GM21737 (cell line): ENCODE measurements at regions not wholly inside any gene's neighbourhood (a gene's known extent, or its start where the extent isn't known, plus 50 kb on each side); places are given as distances from the start of the nearest gene placed in this dataset.
"Not testable (repeated sequence)": the region's sequence is repeated elsewhere in the genome, so short reads cannot be mapped to it uniquely, and the experiment has no call there.

Experiments used
- ATAC-seq: cut with Tn5 transposase; IDR thresholded peaks from one replicate; pipeline ENCODE4 v1.9.1; 2021; ENCODE audit warnings: mild to moderate bottlenecking, moderate library complexity; ENCODE audit not compliant: unreplicated experiment

DNA sequence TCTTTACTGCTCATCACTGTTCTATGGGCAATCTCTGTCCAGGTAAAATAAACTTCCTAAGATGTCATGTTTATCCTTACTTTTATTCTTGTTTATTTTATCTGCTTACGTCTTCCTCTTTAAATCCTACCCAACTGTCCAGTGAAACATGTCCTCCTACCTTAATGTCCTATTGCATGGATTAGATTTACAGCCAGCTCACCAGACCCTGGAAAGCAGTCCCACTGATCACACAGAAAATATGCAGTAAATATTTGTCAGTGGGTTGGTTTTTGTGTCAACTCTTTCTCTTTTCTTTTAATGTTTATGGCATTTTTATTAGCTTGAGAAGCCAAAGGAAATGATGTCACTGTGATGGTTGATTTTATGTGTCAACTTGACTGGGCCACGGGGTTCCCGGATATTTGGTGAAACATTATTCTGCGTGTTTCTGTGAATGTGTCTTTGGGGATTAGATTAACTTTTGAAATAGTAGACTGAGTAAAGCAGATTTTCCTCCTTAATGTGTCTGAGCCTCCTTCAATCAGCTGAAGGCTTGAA lies 258.3 kb downstream of the SRGAP2C start:
- no peak for ATAC-seq

DNA sequence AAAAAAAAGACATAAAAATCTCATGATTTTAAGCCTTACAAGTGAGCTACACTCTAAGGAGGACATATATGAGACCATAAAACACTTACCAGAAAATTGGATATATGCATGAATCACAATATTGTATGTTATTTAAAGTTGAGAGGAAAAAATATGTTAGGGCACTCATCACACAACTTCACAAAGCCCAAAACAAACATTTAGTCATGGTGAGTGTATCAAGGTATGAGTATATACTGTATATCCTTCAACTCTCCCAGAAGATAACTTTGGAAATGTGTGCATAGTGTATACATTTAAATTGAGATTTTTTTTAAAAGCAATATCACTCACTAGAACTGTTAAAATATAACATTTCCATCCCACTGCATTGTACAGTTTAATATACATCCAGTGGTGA lies 259.3 kb downstream of the SRGAP2C start:
- no peak for ATAC-seq

DNA sequence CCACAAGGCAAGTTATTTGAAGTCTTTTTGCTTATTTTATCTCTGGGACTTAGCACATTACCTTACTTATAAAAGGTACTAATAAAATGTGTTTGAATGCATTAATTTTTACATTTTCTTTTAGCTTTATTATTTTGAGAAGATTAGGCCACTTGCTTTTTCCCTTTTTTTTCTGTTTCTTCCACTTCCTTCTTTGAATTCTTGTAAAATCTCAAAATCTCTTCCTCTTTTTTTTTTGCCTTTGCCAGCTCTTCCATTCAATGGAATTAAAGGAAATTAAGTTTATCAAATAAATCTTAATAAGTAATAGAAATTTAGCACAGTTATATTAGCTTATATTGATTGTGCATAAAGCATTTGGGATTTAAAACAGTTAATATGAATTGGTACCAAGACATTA lies 260.9 kb downstream of the SRGAP2C start:
- ATAC-seq: no peak

DNA sequence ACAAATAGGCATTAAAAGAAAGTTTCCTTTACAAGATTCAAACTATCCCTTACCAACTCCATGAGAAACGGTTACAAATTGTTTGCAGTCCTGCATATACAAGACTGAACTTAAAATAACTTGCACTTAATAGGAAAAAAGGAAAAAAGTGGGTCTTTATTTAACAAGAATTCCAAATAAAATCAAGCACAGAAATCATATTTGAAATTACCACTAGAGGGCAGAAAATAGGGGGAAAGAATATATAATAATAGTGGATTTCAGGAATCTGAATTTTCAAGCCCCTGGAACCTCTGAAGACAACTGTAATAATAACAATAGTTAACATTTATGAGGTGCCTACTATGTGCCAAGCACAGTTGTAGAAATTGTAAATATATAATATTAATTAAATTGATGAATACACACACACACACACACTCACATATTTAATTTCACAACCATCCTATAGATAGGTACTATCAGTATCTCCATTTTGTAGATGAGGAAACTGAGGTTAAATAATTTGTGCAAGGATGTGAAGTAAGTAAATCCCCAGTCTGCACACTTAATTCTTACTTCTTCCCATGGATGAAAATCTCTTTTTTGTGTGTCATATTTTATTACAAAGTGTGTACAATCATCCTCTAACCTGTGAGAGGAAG lies 262.6 kb downstream of the SRGAP2C start:
- ATAC-seq: not testable (repeated sequence)

DNA sequence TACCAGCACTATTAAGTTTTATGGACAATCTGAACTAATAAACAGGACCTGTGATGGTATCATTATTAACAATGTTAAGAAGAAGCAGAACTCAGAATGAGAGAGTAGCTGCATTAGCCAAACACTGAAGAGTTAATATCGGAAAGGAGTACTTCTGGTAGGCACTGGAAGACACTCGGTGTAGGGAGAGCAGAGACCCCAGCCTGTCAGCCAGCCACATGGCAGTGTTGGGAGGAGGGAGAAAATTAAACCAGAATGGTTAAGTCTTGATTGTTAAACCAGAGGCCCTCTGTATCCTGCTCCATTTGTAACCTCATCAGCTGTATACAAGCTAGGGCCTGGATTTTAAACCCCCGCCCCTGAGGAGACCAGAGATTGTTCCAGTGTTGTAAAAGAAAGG lies 263.3 kb downstream of the SRGAP2C start:
- not testable (repeated sequence) for ATAC-seq

DNA sequence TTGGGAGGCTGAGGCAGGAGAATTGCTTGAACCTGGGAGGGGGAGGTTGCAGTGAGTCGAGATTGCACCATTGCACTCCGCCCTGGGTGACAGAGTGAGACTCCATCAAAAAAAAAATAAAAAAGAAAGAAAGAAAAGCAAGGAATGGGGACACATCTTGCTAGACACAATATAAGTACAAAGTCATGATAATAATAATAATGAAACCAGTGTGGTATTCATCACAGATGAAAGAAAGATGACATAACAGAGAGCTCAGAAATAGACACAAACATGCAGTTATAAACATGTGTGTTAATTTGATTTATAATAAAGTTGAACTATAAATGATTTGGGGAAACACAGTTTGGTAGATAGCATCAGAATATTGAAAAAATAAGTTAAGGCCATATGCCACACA lies 264.1 kb downstream of the SRGAP2C start:
- no peak for ATAC-seq

DNA sequence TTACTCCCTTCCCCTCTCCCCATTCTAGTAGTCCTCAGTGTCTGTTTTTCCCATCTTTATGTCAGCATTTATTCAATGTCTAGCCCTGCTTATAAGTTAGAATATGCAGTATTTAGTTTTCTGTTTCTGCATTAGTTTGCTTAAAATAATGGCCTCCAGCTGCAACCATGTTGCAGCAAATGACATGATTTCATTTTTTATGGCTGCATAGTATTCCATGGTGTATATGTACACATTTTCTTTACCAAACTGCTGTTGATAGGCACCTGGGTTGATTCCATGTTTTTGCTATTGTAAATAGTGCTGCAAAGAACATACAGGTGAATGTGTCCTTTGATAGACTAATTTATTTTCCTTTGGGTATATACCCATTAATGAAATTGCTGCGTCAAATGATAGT lies 267.7 kb downstream of the SRGAP2C start:
- ATAC-seq: no peak

DNA sequence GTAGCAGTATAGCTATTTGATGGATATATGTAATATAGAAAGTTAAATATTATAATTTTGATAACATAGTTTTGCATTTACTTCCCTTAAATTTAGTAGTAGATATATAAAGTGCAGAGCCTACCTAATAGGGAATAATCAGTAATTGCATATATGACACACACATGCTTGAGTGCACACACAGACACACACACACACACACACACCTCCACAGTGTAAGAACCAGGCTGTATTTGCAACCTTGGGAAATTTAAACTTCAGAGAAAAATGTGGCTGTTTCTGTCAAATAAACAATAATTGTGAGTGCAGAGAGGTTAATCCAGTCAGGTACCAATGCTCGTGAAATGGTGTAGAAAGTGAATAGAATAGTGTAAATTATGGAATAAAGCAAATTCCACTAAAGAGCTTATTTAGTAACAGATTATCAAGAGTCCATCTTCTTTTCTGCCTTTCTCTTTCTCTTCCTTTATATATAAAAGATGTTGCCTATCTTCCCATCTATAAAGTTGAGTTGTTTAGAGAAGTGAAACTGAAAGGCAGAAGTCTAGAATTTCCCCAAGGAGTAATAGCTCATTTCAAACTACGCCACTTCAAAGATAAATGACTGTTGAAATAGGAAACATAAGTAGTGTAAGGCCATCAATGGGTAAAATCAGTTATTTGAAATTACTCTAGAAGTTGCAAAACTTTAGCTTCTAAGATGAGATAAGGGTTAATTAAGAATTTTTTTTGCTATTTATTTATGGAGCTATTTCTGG lies 273.7 kb downstream of the SRGAP2C start:
- ATAC-seq: peak; percentile 97

DNA sequence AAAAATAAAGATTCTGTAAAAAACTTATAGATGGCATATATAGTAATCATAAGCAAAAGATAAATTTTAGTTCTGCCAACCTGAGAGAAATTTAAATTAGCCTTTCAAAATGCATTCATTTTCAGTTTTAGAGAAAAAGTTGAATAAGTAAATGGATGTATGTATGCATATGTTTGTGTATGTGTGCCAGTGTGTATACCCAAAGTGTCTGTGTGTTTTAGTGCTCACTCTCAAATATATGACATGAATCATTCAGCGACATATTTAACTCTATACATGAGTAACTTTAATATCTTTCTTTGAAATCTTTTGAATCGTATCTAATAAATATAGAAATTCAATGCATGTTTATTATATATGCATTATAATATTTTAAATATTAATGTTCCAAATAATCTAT lies 274.5 kb downstream of the SRGAP2C start:
- no peak for ATAC-seq

DNA sequence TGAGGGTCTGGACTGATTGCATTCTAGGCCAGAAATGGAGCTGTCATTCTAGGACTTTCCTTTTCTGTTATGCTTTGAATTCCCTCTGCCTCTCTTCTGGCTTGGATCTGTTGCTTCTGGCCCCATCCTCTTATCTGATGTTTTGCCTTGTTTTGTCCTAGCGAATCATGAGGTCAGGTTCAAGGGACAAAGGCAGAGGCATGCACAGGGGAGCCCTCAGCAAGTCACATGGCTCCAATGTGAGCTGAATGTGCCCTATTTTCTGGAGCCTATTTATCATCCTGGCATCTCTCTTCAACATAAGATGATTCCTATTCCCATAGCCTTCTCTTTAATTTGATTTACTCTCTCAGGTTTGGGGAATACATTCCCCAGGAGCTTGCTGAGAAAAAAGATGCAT lies 284.6 kb downstream of the SRGAP2C start:
- ATAC-seq: not testable (repeated sequence)

DNA sequence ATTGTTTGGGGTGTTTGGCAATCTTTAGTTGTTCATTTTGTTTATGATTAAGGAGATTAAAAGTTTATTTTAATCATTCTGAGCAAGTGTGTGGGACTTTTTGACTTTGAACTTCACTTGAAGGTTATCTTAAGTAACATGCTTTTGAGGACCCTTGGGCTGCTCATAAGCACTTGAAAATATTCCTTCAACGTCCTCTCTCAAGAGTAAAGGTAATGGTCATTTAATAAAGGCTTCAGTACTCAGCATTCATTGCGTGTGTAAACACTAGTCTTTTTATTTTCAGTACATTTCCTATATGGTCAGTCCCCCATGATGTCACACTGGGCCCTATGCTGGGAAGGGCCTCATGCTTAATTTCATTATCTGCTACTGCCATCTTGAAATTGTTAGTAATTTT lies 285.6 kb downstream of the SRGAP2C start:
- not testable (repeated sequence) for ATAC-seq

DNA sequence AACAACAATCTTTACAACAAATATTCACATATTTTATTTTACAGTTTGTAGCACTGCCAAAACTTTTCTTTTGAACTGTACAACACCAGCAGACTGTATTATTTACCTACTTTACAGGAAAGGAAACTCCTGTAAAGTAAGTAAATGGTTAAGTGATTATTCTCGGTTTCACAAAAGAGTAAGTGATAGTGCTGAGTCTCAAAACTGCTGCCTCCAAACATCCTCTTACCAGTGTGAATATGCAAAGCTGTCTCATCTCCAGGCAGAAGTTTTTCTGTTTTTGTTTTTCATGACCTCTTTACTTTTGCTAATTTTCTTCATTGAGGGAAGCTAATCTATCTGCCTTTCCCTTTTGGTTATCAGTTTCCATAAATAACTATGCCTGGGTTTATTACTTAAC lies 286.7 kb downstream of the SRGAP2C start:
- peak; percentile 99 for ATAC-seq

DNA sequence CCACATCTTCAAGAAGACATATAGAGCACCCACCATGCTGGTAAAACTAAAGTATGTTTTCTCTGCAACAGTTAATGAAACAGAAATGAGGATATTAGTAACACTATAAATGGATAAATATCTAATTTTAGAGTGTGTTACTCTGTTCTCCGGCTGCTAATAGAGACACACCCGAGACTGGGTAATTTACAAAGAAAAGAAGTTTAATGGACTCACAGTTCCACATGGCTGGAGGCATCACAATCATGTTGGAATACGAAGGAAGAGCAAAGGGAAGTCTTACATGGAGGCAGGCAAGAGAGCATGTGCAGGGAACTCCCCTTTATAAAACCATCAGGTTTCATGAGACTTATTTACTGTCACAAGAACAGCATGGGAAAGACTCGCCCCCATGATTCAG lies 287.2 kb downstream of the SRGAP2C start:
- ATAC-seq: no peak

DNA sequence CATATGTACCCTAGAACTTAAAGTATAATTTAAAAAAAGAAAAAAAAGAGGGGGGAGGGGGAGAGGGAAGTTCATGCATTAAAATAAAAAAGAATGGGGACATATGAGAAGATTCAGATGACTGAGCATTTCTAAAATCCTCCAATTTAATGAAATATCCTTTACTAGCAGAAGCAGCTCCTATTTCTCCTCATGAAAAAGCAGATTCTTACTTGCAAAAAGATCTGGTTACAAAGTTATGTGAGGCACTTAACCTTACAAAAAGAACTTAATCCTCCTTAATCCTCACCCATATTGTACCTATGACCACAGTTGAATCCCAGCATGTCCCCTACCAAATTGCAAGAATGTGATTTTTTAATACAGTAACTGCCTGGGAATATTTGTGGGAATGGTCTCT lies 298.5 kb downstream of the SRGAP2C start:
- no peak for ATAC-seq

DNA sequence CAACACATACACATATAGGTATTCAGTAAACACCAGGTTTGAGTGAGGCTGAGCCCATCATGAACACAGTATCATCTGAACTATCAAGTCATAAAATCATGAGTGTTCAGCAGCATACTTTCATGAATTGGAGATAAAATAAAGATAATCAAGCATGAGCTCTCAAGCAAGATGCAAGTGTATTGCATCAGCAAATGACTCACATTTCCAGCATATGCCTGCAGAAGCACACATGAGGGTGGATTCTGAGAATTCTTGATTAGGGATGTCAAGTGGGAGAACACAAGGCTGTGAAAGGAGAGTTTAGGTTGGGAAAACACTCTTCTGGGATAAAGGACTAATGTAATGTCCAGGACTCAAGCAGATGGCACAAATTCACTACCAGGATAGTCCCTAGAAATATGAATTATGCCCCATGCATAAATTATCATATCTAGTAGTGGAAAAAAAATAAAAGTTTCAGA lies 299.2 kb downstream of the SRGAP2C start:
- no peak for ATAC-seq

DNA sequence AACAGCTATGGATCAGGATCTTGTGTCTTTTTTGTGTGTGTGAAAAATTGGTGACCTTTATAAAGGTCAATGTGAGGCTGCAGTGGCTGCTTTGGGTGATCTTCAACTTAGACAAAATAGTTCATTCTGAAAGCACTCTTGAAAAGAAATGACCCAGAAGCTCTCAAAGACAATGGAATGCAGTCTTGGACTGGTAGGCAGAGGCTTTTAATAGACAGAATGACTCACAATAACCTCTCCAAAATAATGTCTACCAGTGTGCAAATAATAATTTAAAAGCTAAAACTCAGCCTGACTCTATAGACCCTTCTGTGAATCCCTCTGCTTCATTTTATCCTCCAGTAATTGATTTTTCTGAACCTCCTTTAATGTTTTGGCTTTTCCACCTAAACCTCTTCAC lies 310.0 kb downstream of the SRGAP2C start:
- not testable (repeated sequence) for ATAC-seq

DNA sequence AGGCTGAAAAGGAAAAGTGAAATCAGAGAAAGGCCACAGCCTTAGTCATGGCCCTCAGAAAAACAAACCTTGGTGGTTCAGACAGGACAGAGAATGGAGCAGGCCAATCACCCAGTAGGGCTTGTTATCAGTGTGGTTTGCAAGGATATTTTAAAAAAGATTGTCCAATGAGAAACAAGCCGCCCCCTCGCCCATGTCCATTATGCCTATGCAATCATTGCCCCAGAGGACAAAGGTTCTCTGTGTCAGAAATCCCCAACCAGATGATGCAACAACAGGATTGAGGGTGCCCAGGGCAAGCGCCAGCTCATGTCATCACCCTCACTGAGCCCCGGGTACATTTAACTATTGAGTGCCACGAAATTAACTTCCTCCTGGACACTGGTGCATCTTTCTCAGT lies 326.7 kb downstream of the SRGAP2C start:
- not testable (repeated sequence) for ATAC-seq

DNA sequence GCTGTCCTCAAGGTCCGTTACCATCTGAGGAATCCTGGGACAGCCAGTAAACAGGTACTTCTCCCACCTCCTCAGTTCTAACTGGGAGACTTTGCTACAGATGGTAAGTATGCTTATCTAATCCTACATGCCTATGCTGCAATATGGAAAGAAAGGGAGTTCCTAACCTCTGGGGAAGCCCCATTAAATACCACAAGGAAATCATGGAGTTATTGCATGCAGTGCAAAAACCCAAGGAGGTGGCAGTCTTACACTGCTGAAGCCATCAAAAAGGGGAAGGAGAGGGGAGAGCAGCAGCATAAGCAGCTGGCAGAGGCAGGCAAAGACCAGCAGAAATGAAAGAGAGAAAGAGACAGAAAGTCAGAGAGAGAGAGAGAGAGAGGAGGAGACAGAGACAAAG lies 327.1 kb downstream of the SRGAP2C start:
- not testable (repeated sequence) for ATAC-seq

DNA sequence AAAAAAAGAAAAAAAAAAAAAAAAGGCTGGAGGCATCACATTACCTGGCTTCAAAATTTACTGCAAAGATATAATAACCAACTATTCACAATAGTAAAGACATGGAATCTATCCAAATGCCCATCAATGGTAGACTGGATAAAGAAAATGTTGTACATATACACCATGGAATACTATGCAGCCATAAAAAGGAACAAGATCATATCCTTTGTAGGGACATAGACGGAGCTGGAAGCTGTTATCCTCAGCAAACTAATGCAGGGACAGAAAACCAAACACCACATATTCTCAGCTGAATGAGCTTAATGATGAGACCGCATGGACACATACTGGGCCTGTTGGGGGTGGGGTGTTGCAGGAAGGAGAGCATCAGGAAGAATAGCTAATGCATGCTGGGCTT lies 330.5 kb downstream of the SRGAP2C start:
- ATAC-seq: no peak

DNA sequence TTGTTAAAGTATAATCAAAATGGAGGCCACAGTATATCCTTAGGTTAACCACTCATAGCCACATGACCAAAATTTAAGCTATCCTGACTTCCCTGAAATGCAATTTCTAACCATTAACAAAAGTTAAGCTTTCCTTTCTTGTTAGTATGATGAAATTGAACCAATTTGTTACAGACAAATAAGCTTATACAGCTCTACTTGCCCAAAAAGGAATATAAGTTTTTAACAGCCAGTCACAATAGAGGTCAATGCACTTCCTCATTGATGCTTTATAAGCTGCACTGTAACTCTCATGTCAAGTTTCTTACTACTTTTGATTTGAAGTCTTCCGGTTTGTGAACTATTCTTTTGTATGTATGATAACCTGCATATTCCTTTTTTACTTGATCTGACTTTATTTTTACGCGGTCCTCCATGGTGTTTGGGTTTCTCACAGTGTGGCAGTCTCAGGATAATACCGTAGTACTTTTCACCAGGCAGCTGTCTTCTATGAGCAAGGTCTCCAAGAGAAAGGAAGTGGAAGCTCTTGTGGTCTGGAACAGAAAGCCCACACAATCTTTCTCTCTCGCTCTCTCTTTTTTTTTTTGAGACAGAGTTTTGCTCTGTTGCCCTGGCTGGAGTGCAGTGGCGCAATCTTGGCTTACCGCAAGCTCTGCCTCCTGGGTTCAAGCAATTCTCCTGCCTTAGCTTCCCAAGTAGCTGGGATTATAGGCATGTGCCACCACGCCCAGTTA lies 331.6 kb downstream of the SRGAP2C start:
- peak; percentile 79 for ATAC-seq

DNA sequence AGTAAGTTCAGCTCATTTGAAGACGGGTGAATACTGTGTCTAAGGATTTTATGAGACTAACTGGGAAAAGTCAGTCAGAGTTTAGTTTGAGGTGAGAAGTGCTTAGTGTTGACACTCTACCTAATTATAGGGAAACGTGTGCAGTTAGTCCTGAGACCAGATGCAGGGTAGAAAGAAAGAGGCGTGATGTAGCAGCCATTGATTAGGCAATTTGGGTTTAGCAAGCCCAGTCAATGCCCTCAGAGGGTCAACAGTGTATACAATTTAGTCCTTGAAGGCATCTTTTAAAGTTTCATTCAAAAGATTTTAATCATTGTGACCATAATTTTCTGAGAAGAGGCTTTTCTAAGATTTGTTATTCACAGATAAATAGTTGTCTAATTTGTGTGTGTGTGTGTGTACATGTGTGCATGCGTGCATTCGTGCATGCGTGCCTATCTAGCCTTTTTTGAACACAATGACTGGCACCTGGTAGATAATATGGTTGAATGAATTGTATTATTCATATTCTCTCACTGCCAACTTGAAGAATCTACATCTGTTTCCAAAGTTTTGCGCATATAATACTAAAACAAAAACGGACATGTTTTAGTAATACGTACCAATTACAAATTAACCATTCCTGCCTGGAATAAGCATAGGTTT lies 332.9 kb downstream of the SRGAP2C start:
- ATAC-seq: no peak
